Liver (tissue), 8 donors: ENCODE measurements at regions not wholly inside any gene's neighbourhood (a gene's known extent, or its start where the extent isn't known, plus 50 kb on each side); places are given as distances from the start of the nearest gene placed in this dataset.

Source experiments
- DNase-seq: peaks from one replicate; pipeline ENCODE4 v3.0.0-alpha.2; 2017; ENCODE audit warnings: low spot score
- H3K27ac ChIP-seq, 2 donors: one replicate each; pipeline ENCODE4 v1.7.0; 2013; ENCODE audit warnings: inconsistent platforms in 2 of 2, low read length in 2 of 2, control low read depth in 1 of 2, low read depth in 1 of 2, mild to moderate bottlenecking in 1 of 2
- H3K27me3 ChIP-seq, 4 donors: one replicate each; pipeline versions ENCODE4 v1.6.1 to v1.7.0; 2013; ENCODE audit warnings: low read length in 3 of 4, inconsistent platforms in 1 of 4, mild to moderate bottlenecking in 1 of 4, moderate library complexity in 1 of 4; ENCODE audit not compliant: control insufficient read depth in 4 of 4, insufficient read depth in 4 of 4
- H3K36me3 ChIP-seq, 4 donors: one replicate each; pipeline versions ENCODE4 v1.6.1 to v1.7.0; 2013; ENCODE audit warnings: low read length in 3 of 4, mild to moderate bottlenecking in 3 of 4, low read depth in 1 of 4, moderate library complexity in 1 of 4; ENCODE audit not compliant: control insufficient read depth in 4 of 4, insufficient read depth in 3 of 4
- H3K4me1 ChIP-seq, 4 donors: one replicate each; pipeline versions ENCODE4 v1.6.1 to v1.7.0; 2013; ENCODE audit warnings: low read length in 3 of 4, mild to moderate bottlenecking in 3 of 4, moderate library complexity in 1 of 4; ENCODE audit not compliant: control insufficient read depth in 4 of 4, insufficient read depth in 4 of 4
- H3K4me3 ChIP-seq, 3 donors: one replicate each; pipeline versions ENCODE4 v1.6.1 to v1.7.0; 2013; ENCODE audit warnings: low read length in 3 of 3, control low read depth in 1 of 3, low read depth in 1 of 3, mild to moderate bottlenecking in 1 of 3
- H3K9ac ChIP-seq, 2 donors: one replicate each; pipeline ENCODE4 v1.7.0; 2013; ENCODE audit warnings: low read length in 2 of 2, mild to moderate bottlenecking in 2 of 2, moderate library complexity in 2 of 2, control low read depth in 1 of 2, low read depth in 1 of 2
- H3K9me3 ChIP-seq, 4 donors: one replicate each; pipeline versions ENCODE4 v1.6.1 to v1.7.0; 2013; ENCODE audit warnings: low read length in 3 of 4; ENCODE audit not compliant: control insufficient read depth in 4 of 4
- EGR1 ChIP-seq, 2 donors: IDR thresholded peaks; 2 replicates each; pipeline ENCODE4 v1.6.1; 2016 to 2018; ENCODE audit warnings: antibody characterized with exemption in 2 of 2, low read depth in 2 of 2
- FOXA1 ChIP-seq: IDR thresholded peaks from 2 replicates; pipeline ENCODE4 v1.6.1; 2016; ENCODE audit warnings: antibody characterized with exemption
- FOXA2 ChIP-seq: IDR thresholded peaks from 2 replicates; pipeline ENCODE4 v1.6.1; 2016; ENCODE audit warnings: antibody characterized with exemption
- GABPA ChIP-seq, 2 donors: IDR thresholded peaks in 1 of 2; conservative IDR thresholded peaks in 1 of 2; 2 replicates each; pipeline ENCODE4 v1.6.1; 2016; ENCODE audit warnings: antibody characterized with exemption in 2 of 2, mild to moderate bottlenecking in 1 of 2, moderate library complexity in 1 of 2
- HNF4G ChIP-seq: IDR thresholded peaks from 2 replicates; pipeline ENCODE4 v1.6.1; 2016; ENCODE audit warnings: antibody characterized with exemption
- JUND ChIP-seq, 2 donors: IDR thresholded peaks; 2 replicates each; pipeline ENCODE4 v1.6.1; 2016; ENCODE audit warnings: antibody characterized with exemption in 2 of 2
- MAX ChIP-seq: IDR thresholded peaks from 2 replicates; pipeline ENCODE4 v1.6.1; 2016; ENCODE audit warnings: antibody characterized with exemption
- NR2F2 ChIP-seq: IDR thresholded peaks from 2 replicates; pipeline ENCODE4 v1.6.1; 2016; ENCODE audit warnings: antibody characterized with exemption
- RAD21 ChIP-seq, 2 donors: IDR thresholded peaks; 2 replicates each; pipeline ENCODE4 v1.6.1; 2016; ENCODE audit warnings: antibody characterized with exemption in 2 of 2, mild to moderate bottlenecking in 2 of 2
- RXRA ChIP-seq, 2 donors: IDR thresholded peaks; 2 replicates each; pipeline ENCODE4 v1.6.1; 2017 to 2018; ENCODE audit warnings: antibody characterized with exemption in 2 of 2, mild to moderate bottlenecking in 1 of 2
- SP1 ChIP-seq: IDR thresholded peaks from 2 replicates; pipeline ENCODE4 v1.6.1; 2018; ENCODE audit warnings: antibody characterized with exemption, mild to moderate bottlenecking
- TAF1 ChIP-seq: conservative IDR thresholded peaks from 2 replicates; pipeline ENCODE4 v1.6.1; 2016; ENCODE audit warnings: antibody characterized with exemption, mild to moderate bottlenecking
- YY1 ChIP-seq: IDR thresholded peaks from 2 replicates; pipeline ENCODE4 v1.6.1; 2016; ENCODE audit warnings: antibody characterized with exemption, mild to moderate bottlenecking
- ZBTB33 ChIP-seq: IDR thresholded peaks from 2 replicates; pipeline ENCODE4 v1.6.1; 2016; ENCODE audit warnings: antibody characterized with exemption
- WGBS: extraction: QIAGEN DNeasy Blood & Tissue Kit; methylation state at CpG from one replicate; pipeline ENCODE4 v1.1.7; 2013; 5-methylcytosine and 5-hydroxymethylcytosine counted together
- TF ChIP-seq, protein P1 (sequence below): IDR thresholded peaks from 2 replicates; pipeline ENCODE4 v1.6.1; 2016; ENCODE audit warnings: antibody characterized with exemption, mild to moderate bottlenecking
- TF ChIP-seq, protein P2 (sequence below): fragments of 150-350 bp; IDR thresholded peaks from 2 replicates; pipeline ENCODE4 v1.5.1; 2017; ENCODE audit warnings: improper control_type of control experiment, low read depth, low read length; ENCODE audit not compliant: missing input control
- TF ChIP-seq, protein P3 (sequence below): IDR thresholded peaks from 2 replicates; pipeline ENCODE4 v1.6.1; 2016; ENCODE audit warnings: antibody characterized with exemption
- donor health status: healthy.
- donor health status: healthy.
- donor health status: healthy.
- donor health status: healthy.
- donor health status: healthy.

GRCh38 chr14:42420071-42420470 is 813.4 kb downstream of the LRFN5 start:
- Histone ChIP-seq H3K4me1 (no peaks in the 10 kb centered on the region), H3K4me3 (no peak overlapping the region), H3K9me3 (no peaks in the 10 kb centered on the region), H3K9ac (no peak overlapping the region), H3K27ac (no peak overlapping the region), H3K27me3 (no peaks in the 10 kb centered on the region), H3K36me3 (no peaks in the 10 kb centered on the region)
- WGBS = 79% methylated on average over 1 of the region's 1 CpG
- no peak for TF ChIP-seq FOXA1
- TF ChIP-seq, protein P1, sequence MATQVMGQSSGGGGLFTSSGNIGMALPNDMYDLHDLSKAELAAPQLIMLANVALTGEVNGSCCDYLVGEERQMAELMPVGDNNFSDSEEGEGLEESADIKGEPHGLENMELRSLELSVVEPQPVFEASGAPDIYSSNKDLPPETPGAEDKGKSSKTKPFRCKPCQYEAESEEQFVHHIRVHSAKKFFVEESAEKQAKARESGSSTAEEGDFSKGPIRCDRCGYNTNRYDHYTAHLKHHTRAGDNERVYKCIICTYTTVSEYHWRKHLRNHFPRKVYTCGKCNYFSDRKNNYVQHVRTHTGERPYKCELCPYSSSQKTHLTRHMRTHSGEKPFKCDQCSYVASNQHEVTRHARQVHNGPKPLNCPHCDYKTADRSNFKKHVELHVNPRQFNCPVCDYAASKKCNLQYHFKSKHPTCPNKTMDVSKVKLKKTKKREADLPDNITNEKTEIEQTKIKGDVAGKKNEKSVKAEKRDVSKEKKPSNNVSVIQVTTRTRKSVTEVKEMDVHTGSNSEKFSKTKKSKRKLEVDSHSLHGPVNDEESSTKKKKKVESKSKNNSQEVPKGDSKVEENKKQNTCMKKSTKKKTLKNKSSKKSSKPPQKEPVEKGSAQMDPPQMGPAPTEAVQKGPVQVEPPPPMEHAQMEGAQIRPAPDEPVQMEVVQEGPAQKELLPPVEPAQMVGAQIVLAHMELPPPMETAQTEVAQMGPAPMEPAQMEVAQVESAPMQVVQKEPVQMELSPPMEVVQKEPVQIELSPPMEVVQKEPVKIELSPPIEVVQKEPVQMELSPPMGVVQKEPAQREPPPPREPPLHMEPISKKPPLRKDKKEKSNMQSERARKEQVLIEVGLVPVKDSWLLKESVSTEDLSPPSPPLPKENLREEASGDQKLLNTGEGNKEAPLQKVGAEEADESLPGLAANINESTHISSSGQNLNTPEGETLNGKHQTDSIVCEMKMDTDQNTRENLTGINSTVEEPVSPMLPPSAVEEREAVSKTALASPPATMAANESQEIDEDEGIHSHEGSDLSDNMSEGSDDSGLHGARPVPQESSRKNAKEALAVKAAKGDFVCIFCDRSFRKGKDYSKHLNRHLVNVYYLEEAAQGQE = no peak
- TF ChIP-seq GABPA (IDR thresholded peaks at IDR 0.05 in 1 of 2, conservative IDR thresholded peaks at IDR 0.05 in 1 of 2) = no peak
- TF ChIP-seq TAF1 = no peak
- no peak for TF ChIP-seq ZBTB33
- TF ChIP-seq RAD21 (IDR thresholded peaks at IDR 0.05) = no peak
- no peak for TF ChIP-seq RXRA (IDR thresholded peaks at IDR 0.05)
- TF ChIP-seq MAX = no peak
- DNase-seq = no peak

GRCh38 chr14:42407153-42407552 is 800.5 kb downstream of the LRFN5 start:
- Histone ChIP-seq H3K9ac (no peak overlapping the region), H3K27ac (no peak overlapping the region), H3K4me3 (no peak overlapping the region), H3K27me3 (no peaks in the 10 kb centered on the region), H3K4me1 (no peaks in the 10 kb centered on the region), H3K9me3 (no peaks in the 10 kb centered on the region), H3K36me3 (no peaks in the 10 kb centered on the region)
- TF ChIP-seq TAF1 (no peak), GABPA (IDR thresholded peaks at IDR 0.05 in 1 of 2, conservative IDR thresholded peaks at IDR 0.05 in 1 of 2) (no peak), FOXA1 (no peak), NR2F2 (no peak), MAX (no peak), SP1 (no peak), HNF4G (no peak), JUND (IDR thresholded peaks at IDR 0.05) (no peak), RXRA (IDR thresholded peaks at IDR 0.05) (no peak), RAD21 (IDR thresholded peaks at IDR 0.05) (no peak), EGR1 (IDR thresholded peaks at IDR 0.05; ENCODE audit: low read depth in 2 of 2) (no peak), ZBTB33 (no peak), FOXA2 (no peak), YY1 (no peak)
- TF ChIP-seq, protein P2, sequence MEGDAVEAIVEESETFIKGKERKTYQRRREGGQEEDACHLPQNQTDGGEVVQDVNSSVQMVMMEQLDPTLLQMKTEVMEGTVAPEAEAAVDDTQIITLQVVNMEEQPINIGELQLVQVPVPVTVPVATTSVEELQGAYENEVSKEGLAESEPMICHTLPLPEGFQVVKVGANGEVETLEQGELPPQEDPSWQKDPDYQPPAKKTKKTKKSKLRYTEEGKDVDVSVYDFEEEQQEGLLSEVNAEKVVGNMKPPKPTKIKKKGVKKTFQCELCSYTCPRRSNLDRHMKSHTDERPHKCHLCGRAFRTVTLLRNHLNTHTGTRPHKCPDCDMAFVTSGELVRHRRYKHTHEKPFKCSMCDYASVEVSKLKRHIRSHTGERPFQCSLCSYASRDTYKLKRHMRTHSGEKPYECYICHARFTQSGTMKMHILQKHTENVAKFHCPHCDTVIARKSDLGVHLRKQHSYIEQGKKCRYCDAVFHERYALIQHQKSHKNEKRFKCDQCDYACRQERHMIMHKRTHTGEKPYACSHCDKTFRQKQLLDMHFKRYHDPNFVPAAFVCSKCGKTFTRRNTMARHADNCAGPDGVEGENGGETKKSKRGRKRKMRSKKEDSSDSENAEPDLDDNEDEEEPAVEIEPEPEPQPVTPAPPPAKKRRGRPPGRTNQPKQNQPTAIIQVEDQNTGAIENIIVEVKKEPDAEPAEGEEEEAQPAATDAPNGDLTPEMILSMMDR = no peak
- TF ChIP-seq, protein P3, sequence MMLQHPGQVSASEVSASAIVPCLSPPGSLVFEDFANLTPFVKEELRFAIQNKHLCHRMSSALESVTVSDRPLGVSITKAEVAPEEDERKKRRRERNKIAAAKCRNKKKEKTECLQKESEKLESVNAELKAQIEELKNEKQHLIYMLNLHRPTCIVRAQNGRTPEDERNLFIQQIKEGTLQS = no peak
- TF ChIP-seq, protein P1 = no peak
- WGBS = 73% methylated on average over 1 of the region's 1 CpG
- no peak for DNase-seq
